Smooth muscle cell (in vitro differentiated cells): ENCODE measurements at regions not wholly inside any gene's neighbourhood (a gene's known extent, or its start where the extent isn't known, plus 50 kb on each side); places are given as distances from the start of the nearest gene placed in this dataset.

Source experiments
- DNase-seq: peaks from one replicate; lab custom pipeline; 2025; ENCODE audit not compliant: unreplicated experiment; lab: John Stamatoyannopoulos, UW
- H2AFZ ChIP-seq: fragments of 200-600 bp; sonication (generic); 2 replicates; pipeline ENCODE4 v1.6.0; 2016; ENCODE audit warnings: antibody characterized with exemption, low read depth, mild to moderate bottlenecking
- H3F3A ChIP-seq: fragments of 200-600 bp; sonication (generic); 2 replicates; pipeline ENCODE4 v1.6.0; 2017; ENCODE audit warnings: antibody characterized with exemption, low read depth
- H3K27ac ChIP-seq: fragments of 200-600 bp; sonication (generic); 2 replicates; pipeline ENCODE4 v1.5.1; 2016; ENCODE audit warnings: low read depth, mild to moderate bottlenecking
- H3K27me3 ChIP-seq: fragments of 200-600 bp; sonication (generic); 2 replicates; pipeline ENCODE4 v1.6.1; 2016; ENCODE audit warnings: low read depth, mild to moderate bottlenecking
- H3K36me3 ChIP-seq: fragments of 200-600 bp; sonication (generic); 2 replicates; pipeline ENCODE4 v1.5.1; 2016; ENCODE audit warnings: low read depth
- H3K4me1 ChIP-seq: fragments of 200-600 bp; sonication (generic); 2 replicates; pipeline ENCODE4 v1.5.1; 2016; ENCODE audit warnings: low read depth
- H3K4me2 ChIP-seq: fragments of 200-600 bp; sonication (generic); 2 replicates; pipeline ENCODE4 v1.6.0; 2016; ENCODE audit warnings: mild to moderate bottlenecking
- H3K4me3 ChIP-seq: fragments of 200-600 bp; sonication (generic); 2 replicates; pipeline ENCODE4 v1.5.1; 2016; ENCODE audit warnings: mild to moderate bottlenecking
- H3K79me2 ChIP-seq: fragments of 200-600 bp; sonication (generic); 2 replicates; pipeline ENCODE4 v1.6.0; 2016; ENCODE audit warnings: low read depth, mild to moderate bottlenecking
- H3K9ac ChIP-seq: fragments of 200-600 bp; sonication (generic); 2 replicates; pipeline ENCODE4 v1.6.0; 2016; ENCODE audit warnings: low read depth
- H3K9me3 ChIP-seq: fragments of 200-600 bp; sonication (generic); replicated peaks from 2 replicates; pipeline ENCODE4 v1.5.1; 2016; ENCODE audit warnings: low read depth
- H4K20me1 ChIP-seq: fragments of 200-600 bp; sonication (generic); 2 replicates; pipeline ENCODE4 v1.6.0; 2016; ENCODE audit warnings: low read depth
- CTCF ChIP-seq: fragments of 200-600 bp; sonication (generic); IDR thresholded peaks from 2 replicates; pipeline ENCODE4 v1.5.1; 2017; ENCODE audit warnings: borderline replicate concordance, mild to moderate bottlenecking, antibody characterized with exemption; ENCODE audit not compliant: insufficient read depth, poor library complexity, severe bottlenecking
- whole genome bisulfite sequencing: methylation state at CpG from one replicate; pipeline ENCODE4 v1.1.7; 2016; ENCODE audit warnings: low lambda C conversion rate; 5-methylcytosine and 5-hydroxymethylcytosine counted together

GRCh38 chr6:169045486-169045885 is 208.2 kb downstream of the THBS2 start:
- H3K9ac ChIP-seq: no peak overlapping the region
- no peak overlapping the region for H2AFZ ChIP-seq
- DNase-seq: no peak
- H3K36me3 ChIP-seq: no peaks in the 10 kb centered on the region
- no peaks in the 10 kb centered on the region for H3K27me3 ChIP-seq
- H3K4me3 ChIP-seq: no peak overlapping the region
- no peaks in the 10 kb centered on the region for H3K9me3 ChIP-seq
- no peak for TF ChIP-seq CTCF
- H4K20me1 ChIP-seq: no peaks in the 10 kb centered on the region
- H3K4me2 ChIP-seq: no peak overlapping the region
- H3K27ac ChIP-seq: no peak overlapping the region
- no peaks in the 10 kb centered on the region for H3K79me2 ChIP-seq
- H3F3A ChIP-seq: no peaks in the 10 kb centered on the region
- 92% methylated on average over 5 of the region's 5 CpGs for WGBS
- H3K4me1 ChIP-seq: no peaks in the 10 kb centered on the region

- H3K4me3 ChIP-seq: no peak overlapping the region
- no peaks in the 10 kb centered on the region for H3K4me1 ChIP-seq
- no peaks in the 10 kb centered on the region for H3K79me2 ChIP-seq
- H4K20me1 ChIP-seq: no peaks in the 10 kb centered on the region
- H3K9me3 ChIP-seq: no peaks in the 10 kb centered on the region
- H3K9ac ChIP-seq: no peak overlapping the region
- H3K27ac ChIP-seq: no peak overlapping the region
- no peak for TF ChIP-seq CTCF
- no peak for DNase-seq
- H3K36me3 ChIP-seq: no peaks in the 10 kb centered on the region
- no peak overlapping the region for H2AFZ ChIP-seq
- WGBS: 90% methylated on average over 14 of the region's 14 CpGs
- no peak overlapping the region for H3K4me2 ChIP-seq
- H3K27me3 ChIP-seq: no peaks in the 10 kb centered on the region
- H3F3A ChIP-seq: no peaks in the 10 kb centered on the region
Observed at GRCh38 chr6:169044381-169045230, 209.0 kb downstream of the THBS2 start.

GRCh38 chr6:169042061-169042460 is 211.6 kb downstream of the THBS2 start:
- Histone ChIP-seq H3K27me3 (no peaks in the 10 kb centered on the region), H3K36me3 (no peaks in the 10 kb centered on the region), H3K4me3 (no peak overlapping the region), H3K4me1 (no peaks in the 10 kb centered on the region), H3K9ac (no peak overlapping the region), H3K4me2 (no peak overlapping the region), H3K79me2 (no peaks in the 10 kb centered on the region), H3F3A (no peaks in the 10 kb centered on the region), H3K27ac (no peak overlapping the region), H3K9me3 (no peaks in the 10 kb centered on the region), H4K20me1 (no peaks in the 10 kb centered on the region), H2AFZ (no peak overlapping the region)
- WGBS: 94% methylated on average over 5 of the region's 5 CpGs
- TF ChIP-seq CTCF: no peak
- DNase-seq: no peak

- Histone ChIP-seq H4K20me1 (no peaks in the 10 kb centered on the region), H2AFZ (no peak overlapping the region), H3K79me2 (no peaks in the 10 kb centered on the region), H3K4me2 (no peak overlapping the region), H3F3A (no peaks in the 10 kb centered on the region), H3K9ac (no peak overlapping the region), H3K27me3 (no peaks in the 10 kb centered on the region), H3K4me1 (peaks cover under 1% of the 10 kb centered on the region), H3K9me3 (no peaks in the 10 kb centered on the region), H3K27ac (no peak overlapping the region), H3K36me3 (no peaks in the 10 kb centered on the region), H3K4me3 (no peak overlapping the region)
- DNase-seq: no peak
- no peak for TF ChIP-seq CTCF
- 73% methylated on average over 9 of the region's 9 CpGs for WGBS
Observed at GRCh38 chr6:169041078-169041477, 212.6 kb downstream of the THBS2 start.
